Lung microvascular endothelial cell (primary cell): ENCODE measurements at regions not wholly inside any gene's neighbourhood (a gene's known extent, or its start where the extent isn't known, plus 50 kb on each side); places are given as distances from the start of the nearest gene placed in this dataset.

Experiments used
- DNase-seq, 2 donors: peaks; one replicate each; pipeline versions ENCODE4 v3.0.0 to v3.0.0-alpha.2; 2010; ENCODE audit warnings: low read depth in 2 of 2

- DNase-seq = no peak
Measured at GRCh38 chr7:123060446-123060845, 64.9 kb upstream of the TAS2R16 start.

DNA sequence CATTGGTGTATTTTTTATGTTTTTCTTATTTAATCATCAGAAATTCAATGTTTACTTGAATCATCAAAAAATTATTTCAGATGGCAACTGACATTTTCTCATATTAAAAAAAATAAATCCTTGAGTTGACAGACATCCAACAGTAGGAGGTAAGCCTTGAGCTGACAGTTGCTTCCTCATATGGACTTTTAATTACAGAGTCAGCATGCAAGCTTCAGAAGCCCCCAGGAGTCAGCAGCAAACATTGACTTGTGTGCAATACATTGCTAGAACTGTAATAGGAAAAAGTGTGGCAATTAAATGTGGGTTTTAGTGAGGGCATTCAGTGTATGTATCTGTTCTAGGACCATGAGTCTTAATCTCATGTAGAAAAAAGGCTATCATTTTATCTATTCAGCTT is 62.4 kb upstream of the TAS2R16 start:
- DNase-seq = no peak

DNA sequence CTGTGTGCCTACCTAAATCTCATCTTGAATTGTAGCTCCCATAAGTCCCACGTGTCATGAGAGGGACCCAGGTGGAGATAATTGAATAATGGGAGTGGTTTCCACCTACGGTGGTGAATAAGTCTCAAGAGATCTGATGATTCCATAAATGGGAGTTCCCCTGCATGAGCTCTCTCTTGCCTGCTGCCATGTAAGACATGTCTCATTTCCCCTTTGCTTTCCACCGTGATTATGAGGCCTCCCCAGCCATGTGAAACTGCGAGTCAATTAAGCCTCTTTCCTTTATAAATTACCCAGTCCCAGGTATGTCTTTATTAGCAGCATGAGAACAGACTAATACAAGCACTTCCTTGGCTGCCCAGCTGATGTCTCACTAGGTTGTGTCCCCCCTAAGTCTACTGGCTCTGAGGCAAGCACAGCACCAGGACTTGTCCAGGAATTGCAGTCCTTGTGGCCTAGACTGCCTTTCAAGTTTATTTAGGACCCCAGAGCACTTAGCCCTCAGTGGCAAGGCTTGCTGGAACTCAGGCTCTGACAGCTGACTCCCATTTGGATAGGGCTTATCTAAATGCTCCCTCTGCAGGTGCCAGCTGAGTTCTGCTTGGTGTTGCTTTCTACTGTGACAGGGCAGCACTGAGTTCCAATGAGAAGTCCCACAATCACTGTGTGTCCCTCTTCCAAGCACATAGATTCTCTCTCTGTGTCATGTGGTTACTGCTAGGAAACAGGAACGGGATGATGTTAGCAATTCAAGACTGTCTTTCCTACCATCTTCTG is 59.0 kb upstream of the TAS2R16 start:
- DNase-seq = peak; percentile 17 to 54

DNA sequence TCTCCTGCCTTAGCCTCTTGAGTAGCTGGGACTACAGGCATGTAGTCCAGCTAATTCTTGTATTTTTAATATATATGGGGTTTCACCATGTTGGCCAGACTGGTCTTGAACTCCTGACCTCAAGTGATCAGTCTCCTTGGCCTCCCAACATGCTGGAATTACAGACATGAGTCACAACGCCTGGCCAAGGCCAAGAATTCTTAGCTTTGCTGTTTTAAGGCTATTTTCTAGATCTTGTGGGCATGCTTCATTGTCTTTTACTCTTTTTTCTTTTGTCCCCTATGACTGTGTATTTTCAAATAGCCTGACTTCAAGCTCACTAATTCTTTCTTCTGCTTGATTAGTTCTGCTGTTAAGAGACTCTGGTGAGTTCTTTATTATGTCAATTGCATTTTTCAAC is 56.4 kb upstream of the TAS2R16 start:
- DNase-seq = no peak

DNA sequence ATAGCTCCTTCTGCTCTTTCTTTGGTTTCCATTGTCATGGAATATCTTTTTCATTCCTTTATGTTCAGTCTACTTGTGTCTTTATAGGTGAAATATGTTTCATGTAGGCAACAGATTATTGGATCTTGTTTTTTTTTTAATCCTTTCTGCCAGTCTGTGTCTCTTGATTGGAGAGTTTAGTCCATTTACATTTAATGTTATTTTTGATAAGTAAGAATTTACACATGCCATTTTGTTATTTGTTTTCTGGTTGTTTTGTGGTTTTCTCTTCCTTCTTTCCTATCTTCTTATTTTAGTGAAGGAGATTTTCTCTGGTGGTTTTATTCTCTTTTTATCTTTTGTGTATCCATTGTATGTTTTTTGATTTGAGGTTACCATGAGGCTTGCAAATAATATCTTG is 52.5 kb upstream of the TAS2R16 start:
- DNase-seq = no peak
